Neural cell (in vitro differentiated cells): ENCODE measurements at regions not wholly inside any gene's neighbourhood (a gene's known extent, or its start where the extent isn't known, plus 50 kb on each side); places are given as distances from the start of the nearest gene placed in this dataset.
"Not testable (repeated sequence)": the region's sequence is repeated elsewhere in the genome, so short reads cannot be mapped to it uniquely, and the experiment has no call there.

Experiments
- H2AFZ ChIP-seq: fragments of 200-600, 300-800 bp; sonication (generic), shearing (Covaris generic); 2 replicates; pipeline ENCODE4 v1.6.0; 2014; ENCODE audit warnings: low read depth, mild to moderate bottlenecking, antibody characterized with exemption, low read length, moderate library complexity
- H3F3A ChIP-seq: fragments of 200-600 bp; shearing (Covaris generic); 2 replicates; pipeline ENCODE4 v1.6.1; 2016; ENCODE audit warnings: mild to moderate bottlenecking, moderate library complexity, mixed read lengths, antibody characterized with exemption, low read length; ENCODE audit not compliant: insufficient read depth, poor library complexity, severe bottlenecking
- H3K27ac ChIP-seq: fragments of 200-600, 300-800 bp; sonication (generic), shearing (Covaris generic); 2 replicates; pipeline ENCODE4 v1.5.1; 2014; ENCODE audit warnings: mild to moderate bottlenecking, low read length, moderate library complexity
- H3K27me3 ChIP-seq: fragments of 300-800, 200-600 bp; sonication (generic), shearing (Covaris generic); 2 replicates; pipeline ENCODE4 v1.6.0; 2014; ENCODE audit warnings: mild to moderate bottlenecking, low read depth, low read length, moderate library complexity; ENCODE audit not compliant: insufficient read depth
- H3K36me3 ChIP-seq: fragments of 300-800, 200-600 bp; sonication (generic), shearing (Covaris generic); 2 replicates; pipeline ENCODE4 v1.5.1; 2014; ENCODE audit warnings: mild to moderate bottlenecking, antibody characterized with exemption, low read length, moderate library complexity; ENCODE audit not compliant: insufficient read depth
- H3K4me2 ChIP-seq: fragments of 300-800, 200-600 bp; sonication (generic), shearing (Covaris generic); 2 replicates; pipeline ENCODE4 v1.6.0; 2014; ENCODE audit warnings: mild to moderate bottlenecking, low read length
- H3K4me3 ChIP-seq: fragments of 300-800, 200-600 bp; sonication (generic), shearing (Covaris generic); 2 replicates; pipeline ENCODE4 v1.5.1; 2014; ENCODE audit warnings: mild to moderate bottlenecking, low read length, moderate library complexity
- H3K79me2 ChIP-seq: fragments of 200-600 bp; shearing (Covaris generic); replicated peaks from 2 replicates; pipeline ENCODE4 v1.6.0; 2014; ENCODE audit warnings: mild to moderate bottlenecking, low read length, moderate library complexity; ENCODE audit not compliant: insufficient read depth
- H3K9ac ChIP-seq: fragments of 300-800, 200-600 bp; sonication (generic), shearing (Covaris generic); 2 replicates; pipeline ENCODE4 v1.6.1; 2016; ENCODE audit warnings: mild to moderate bottlenecking, low read length, mixed read lengths
- H3K9me2 ChIP-seq: fragments of 200-600 bp; shearing (Covaris generic); 2 replicates; pipeline ENCODE4 v1.6.1; 2016; ENCODE audit warnings: mild to moderate bottlenecking, low read length, mixed read lengths; ENCODE audit not compliant: insufficient read depth
- H3K9me3 ChIP-seq: fragments of 200-600, 300-800 bp; sonication (generic), shearing (Covaris generic); 2 replicates; pipeline ENCODE4 v1.6.1; 2016; ENCODE audit warnings: mild to moderate bottlenecking, mixed run types, low read length, moderate library complexity, mixed read lengths
- H4K20me1 ChIP-seq: fragments of 200-600 bp; shearing (Covaris generic); 2 replicates; pipeline ENCODE4 v1.6.1; 2016; ENCODE audit warnings: mild to moderate bottlenecking, mixed run types; ENCODE audit not compliant: insufficient read depth
- EP300 ChIP-seq: fragments of 450-650 bp; conservative IDR thresholded peaks from 2 replicates; pipeline ENCODE4 v1.6.1; 2014; ENCODE audit warnings: antibody characterized with exemption, mild to moderate bottlenecking, moderate library complexity; ENCODE audit not compliant: poor library complexity, severe bottlenecking
- EZH2 ChIP-seq: fragments of 200-600, 300-800 bp; shearing (Covaris generic), sonication (generic); IDR thresholded peaks from 2 replicates; pipeline ENCODE4 v1.6.1; 2014; ENCODE audit warnings: antibody characterized with exemption, low read length, borderline replicate concordance, mild to moderate bottlenecking; ENCODE audit not compliant: insufficient read depth, poor library complexity, severe bottlenecking
- MXI1 ChIP-seq: fragments of 450-650 bp; conservative IDR thresholded peaks from 2 replicates; pipeline ENCODE4 v1.6.1; 2014; ENCODE audit warnings: antibody characterized with exemption, mild to moderate bottlenecking; ENCODE audit not compliant: poor library complexity, severe bottlenecking
- POLR2AphosphoS5 ChIP-seq: IDR thresholded peaks from 2 replicates; pipeline ENCODE4 v1.6.1; 2012
- RAD21 ChIP-seq: fragments of 450-650 bp; conservative IDR thresholded peaks from 2 replicates; pipeline ENCODE4 v1.6.1; 2014; ENCODE audit warnings: antibody characterized with exemption, mild to moderate bottlenecking, moderate library complexity
- SMC3 ChIP-seq: fragments of 450-650 bp; conservative IDR thresholded peaks from 2 replicates; pipeline ENCODE4 v1.6.1; 2014; ENCODE audit warnings: antibody characterized with exemption, mild to moderate bottlenecking, moderate library complexity; ENCODE audit not compliant: poor library complexity
- TAF1 ChIP-seq: IDR thresholded peaks from 2 replicates; pipeline ENCODE4 v1.6.1; 2012; ENCODE audit warnings: low read depth
- TF ChIP-seq, protein P1 (sequence below): IDR thresholded peaks from 2 replicates; pipeline ENCODE4 v1.6.1; 2012; ENCODE audit warnings: borderline replicate concordance
- TF ChIP-seq, protein P2 (sequence below): fragments of 450-650 bp; IDR thresholded peaks from 2 replicates; pipeline ENCODE4 v1.5.1; 2014; ENCODE audit warnings: antibody characterized with exemption, mild to moderate bottlenecking, moderate library complexity; ENCODE audit not compliant: poor library complexity, severe bottlenecking

DNA sequence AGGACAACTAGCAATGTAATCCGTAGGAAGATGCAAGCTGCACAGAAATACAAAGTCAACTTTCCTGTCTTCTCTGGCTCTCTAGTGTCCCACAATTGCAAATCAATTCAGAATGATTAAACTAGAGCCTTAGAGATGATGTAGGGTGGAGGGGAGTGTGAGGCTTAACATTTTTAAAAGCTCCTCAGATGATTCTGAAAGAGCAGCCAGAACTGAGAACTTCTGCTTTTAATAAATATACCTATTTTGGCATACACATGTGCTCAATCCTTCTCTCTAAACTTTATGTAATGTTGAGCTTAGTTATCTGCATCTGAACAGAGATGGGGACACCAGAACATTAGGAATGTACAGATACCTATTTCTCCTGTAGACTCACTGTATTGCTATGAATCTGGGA lies 139.9 kb upstream of the APC start:
- Histone ChIP-seq H4K20me1 (no peaks in the 10 kb centered on the region), H3K36me3 (no peaks in the 10 kb centered on the region), H3F3A (no peaks in the 10 kb centered on the region), H3K4me3 (peak overlapping the region; percentile 6), H3K9ac (no peak overlapping the region), H3K27me3 (no peaks in the 10 kb centered on the region), H3K27ac (peak overlapping the region; percentile 2), H3K4me2 (peak overlapping the region; percentile 0), H2AFZ (no peak overlapping the region), H3K79me2 (no peaks in the 10 kb centered on the region), H3K9me3 (no peaks in the 10 kb centered on the region), H3K9me2 (no peaks in the 10 kb centered on the region)
- TF ChIP-seq MXI1 (no peak), TAF1 (no peak), EZH2 (no peak), POLR2AphosphoS5 (no peak), RAD21 (no peak), EP300 (no peak), SMC3 (no peak)
- TF ChIP-seq, protein P1, sequence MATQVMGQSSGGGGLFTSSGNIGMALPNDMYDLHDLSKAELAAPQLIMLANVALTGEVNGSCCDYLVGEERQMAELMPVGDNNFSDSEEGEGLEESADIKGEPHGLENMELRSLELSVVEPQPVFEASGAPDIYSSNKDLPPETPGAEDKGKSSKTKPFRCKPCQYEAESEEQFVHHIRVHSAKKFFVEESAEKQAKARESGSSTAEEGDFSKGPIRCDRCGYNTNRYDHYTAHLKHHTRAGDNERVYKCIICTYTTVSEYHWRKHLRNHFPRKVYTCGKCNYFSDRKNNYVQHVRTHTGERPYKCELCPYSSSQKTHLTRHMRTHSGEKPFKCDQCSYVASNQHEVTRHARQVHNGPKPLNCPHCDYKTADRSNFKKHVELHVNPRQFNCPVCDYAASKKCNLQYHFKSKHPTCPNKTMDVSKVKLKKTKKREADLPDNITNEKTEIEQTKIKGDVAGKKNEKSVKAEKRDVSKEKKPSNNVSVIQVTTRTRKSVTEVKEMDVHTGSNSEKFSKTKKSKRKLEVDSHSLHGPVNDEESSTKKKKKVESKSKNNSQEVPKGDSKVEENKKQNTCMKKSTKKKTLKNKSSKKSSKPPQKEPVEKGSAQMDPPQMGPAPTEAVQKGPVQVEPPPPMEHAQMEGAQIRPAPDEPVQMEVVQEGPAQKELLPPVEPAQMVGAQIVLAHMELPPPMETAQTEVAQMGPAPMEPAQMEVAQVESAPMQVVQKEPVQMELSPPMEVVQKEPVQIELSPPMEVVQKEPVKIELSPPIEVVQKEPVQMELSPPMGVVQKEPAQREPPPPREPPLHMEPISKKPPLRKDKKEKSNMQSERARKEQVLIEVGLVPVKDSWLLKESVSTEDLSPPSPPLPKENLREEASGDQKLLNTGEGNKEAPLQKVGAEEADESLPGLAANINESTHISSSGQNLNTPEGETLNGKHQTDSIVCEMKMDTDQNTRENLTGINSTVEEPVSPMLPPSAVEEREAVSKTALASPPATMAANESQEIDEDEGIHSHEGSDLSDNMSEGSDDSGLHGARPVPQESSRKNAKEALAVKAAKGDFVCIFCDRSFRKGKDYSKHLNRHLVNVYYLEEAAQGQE, result no peak
- TF ChIP-seq, protein P2, sequence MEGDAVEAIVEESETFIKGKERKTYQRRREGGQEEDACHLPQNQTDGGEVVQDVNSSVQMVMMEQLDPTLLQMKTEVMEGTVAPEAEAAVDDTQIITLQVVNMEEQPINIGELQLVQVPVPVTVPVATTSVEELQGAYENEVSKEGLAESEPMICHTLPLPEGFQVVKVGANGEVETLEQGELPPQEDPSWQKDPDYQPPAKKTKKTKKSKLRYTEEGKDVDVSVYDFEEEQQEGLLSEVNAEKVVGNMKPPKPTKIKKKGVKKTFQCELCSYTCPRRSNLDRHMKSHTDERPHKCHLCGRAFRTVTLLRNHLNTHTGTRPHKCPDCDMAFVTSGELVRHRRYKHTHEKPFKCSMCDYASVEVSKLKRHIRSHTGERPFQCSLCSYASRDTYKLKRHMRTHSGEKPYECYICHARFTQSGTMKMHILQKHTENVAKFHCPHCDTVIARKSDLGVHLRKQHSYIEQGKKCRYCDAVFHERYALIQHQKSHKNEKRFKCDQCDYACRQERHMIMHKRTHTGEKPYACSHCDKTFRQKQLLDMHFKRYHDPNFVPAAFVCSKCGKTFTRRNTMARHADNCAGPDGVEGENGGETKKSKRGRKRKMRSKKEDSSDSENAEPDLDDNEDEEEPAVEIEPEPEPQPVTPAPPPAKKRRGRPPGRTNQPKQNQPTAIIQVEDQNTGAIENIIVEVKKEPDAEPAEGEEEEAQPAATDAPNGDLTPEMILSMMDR, result no peak

DNA sequence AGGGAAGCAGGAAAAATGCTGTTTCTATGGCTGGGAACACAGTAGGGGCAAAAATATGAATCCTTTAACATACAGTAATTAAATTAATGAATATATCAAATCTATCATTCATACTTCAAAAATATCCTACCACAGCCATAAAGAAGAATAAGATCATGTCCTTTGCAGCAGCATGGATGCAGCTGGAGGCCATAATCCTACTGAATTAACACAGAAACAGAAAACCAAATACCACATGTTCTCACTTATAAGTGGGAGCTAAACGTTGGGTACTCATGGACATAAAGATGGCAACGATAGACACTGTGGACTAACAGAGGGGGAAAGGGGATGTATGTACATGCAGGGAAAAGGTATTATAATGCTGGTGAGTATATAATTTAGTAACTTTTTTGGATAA lies 137.2 kb upstream of the APC start:
- not testable (repeated sequence) for H3K79me2 ChIP-seq, H3K27me3 ChIP-seq, H3K4me2 ChIP-seq, H3K36me3 ChIP-seq, H3K9me2 ChIP-seq, H4K20me1 ChIP-seq, H3K27ac ChIP-seq, H2AFZ ChIP-seq, H3K9ac ChIP-seq, H3K9me3 ChIP-seq, H3F3A ChIP-seq, H3K4me3 ChIP-seq
